Spleen (tissue), 7 donors: ENCODE measurements at regions not wholly inside any gene's neighbourhood (a gene's known extent, or its start where the extent isn't known, plus 50 kb on each side); places are given as distances from the start of the nearest gene placed in this dataset.

ENCODE experiments used
- POLR2A ChIP-seq, 3 donors: fragments of 450-650 bp; IDR thresholded peaks; one replicate each; pipeline ENCODE4 v1.5.1; 2017; ENCODE audit warnings: antibody characterized with exemption in 3 of 3, mild to moderate bottlenecking in 1 of 3
- TF ChIP-seq, protein P1 (sequence below), 11 experiments: fragments of 200-600 bp in 7 of 11; fragments of 450-650 bp in 4 of 11; sonication (generic) in 4 of 11; IDR thresholded peaks in 8 of 11; conservative IDR thresholded peaks in 3 of 11; 1 replicate in 7 of 11; 2 replicates in 4 of 11; pipeline versions ENCODE4 v1.4.0 to v1.8.0; 2016 to 2021; ENCODE audit warnings: antibody characterized with exemption in 11 of 11, inconsistent platforms in 4 of 11, mild to moderate bottlenecking in 1 of 11
- donor health status: DM: no; HTN: no; CAD: no; lungs with moderate emphysema.
- donor health status: DM: no; HTN: no; CAD: no.
- donor health status: DM: no; HTN: no; CAD: no.

- TF ChIP-seq, protein P1, sequence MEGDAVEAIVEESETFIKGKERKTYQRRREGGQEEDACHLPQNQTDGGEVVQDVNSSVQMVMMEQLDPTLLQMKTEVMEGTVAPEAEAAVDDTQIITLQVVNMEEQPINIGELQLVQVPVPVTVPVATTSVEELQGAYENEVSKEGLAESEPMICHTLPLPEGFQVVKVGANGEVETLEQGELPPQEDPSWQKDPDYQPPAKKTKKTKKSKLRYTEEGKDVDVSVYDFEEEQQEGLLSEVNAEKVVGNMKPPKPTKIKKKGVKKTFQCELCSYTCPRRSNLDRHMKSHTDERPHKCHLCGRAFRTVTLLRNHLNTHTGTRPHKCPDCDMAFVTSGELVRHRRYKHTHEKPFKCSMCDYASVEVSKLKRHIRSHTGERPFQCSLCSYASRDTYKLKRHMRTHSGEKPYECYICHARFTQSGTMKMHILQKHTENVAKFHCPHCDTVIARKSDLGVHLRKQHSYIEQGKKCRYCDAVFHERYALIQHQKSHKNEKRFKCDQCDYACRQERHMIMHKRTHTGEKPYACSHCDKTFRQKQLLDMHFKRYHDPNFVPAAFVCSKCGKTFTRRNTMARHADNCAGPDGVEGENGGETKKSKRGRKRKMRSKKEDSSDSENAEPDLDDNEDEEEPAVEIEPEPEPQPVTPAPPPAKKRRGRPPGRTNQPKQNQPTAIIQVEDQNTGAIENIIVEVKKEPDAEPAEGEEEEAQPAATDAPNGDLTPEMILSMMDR (IDR thresholded peaks at IDR 0.05 in 8 of 11, conservative IDR thresholded peaks at IDR 0.05 in 3 of 11) = no peak
- TF ChIP-seq POLR2A (IDR thresholded peaks at IDR 0.05) = no peak
Measured at GRCh38 chr20:37627060-37627766, 66.6 kb upstream of the CTNNBL1 start.
